Karpas-422 (cell line): ENCODE measurements at regions not wholly inside any gene's neighbourhood (a gene's known extent, or its start where the extent isn't known, plus 50 kb on each side); places are given as distances from the start of the nearest gene placed in this dataset.

Experiments
- DNase-seq: peaks from one replicate; pipeline ENCODE4 v3.0.0-alpha.2; 2015
- H2AFZ ChIP-seq: fragments of 200-600 bp; sonication (generic); 2 replicates; pipeline ENCODE4 v1.6.1; 2014; ENCODE audit warnings: antibody characterized with exemption, low read length, mixed read lengths
- H3K27ac ChIP-seq: fragments of 200-600 bp; sonication (generic); 2 replicates; pipeline ENCODE4 v1.5.1; 2014; ENCODE audit warnings: mild to moderate bottlenecking, low read length, moderate library complexity
- H3K27me3 ChIP-seq: fragments of 200-600 bp; sonication (generic); 2 replicates; pipeline ENCODE4 v1.6.1; 2014; ENCODE audit warnings: low read length, mixed read lengths
- H3K36me3 ChIP-seq: fragments of 200-600 bp; sonication (generic); 2 replicates; pipeline ENCODE4 v1.6.1; 2014; ENCODE audit warnings: low read length, mixed read lengths; ENCODE audit not compliant: insufficient read depth
- H3K4me1 ChIP-seq: fragments of 200-600 bp; sonication (generic); 2 replicates; pipeline ENCODE4 v1.6.1; 2014; ENCODE audit warnings: mild to moderate bottlenecking, low read length, mixed read lengths
- H3K4me2 ChIP-seq: fragments of 200-600 bp; sonication (generic); 2 replicates; pipeline ENCODE4 v1.6.1; 2014; ENCODE audit warnings: low read length, low read depth, mild to moderate bottlenecking; ENCODE audit not compliant: poor library complexity, severe bottlenecking
- H3K4me3 ChIP-seq: fragments of 200-600 bp; sonication (generic); 2 replicates; pipeline ENCODE4 v1.5.1; 2014; ENCODE audit warnings: mild to moderate bottlenecking, antibody characterized with exemption, low read length, mixed read lengths
- H3K79me2 ChIP-seq: fragments of 200-600 bp; sonication (generic); 2 replicates; pipeline ENCODE4 v1.6.1; 2014; ENCODE audit warnings: mild to moderate bottlenecking, low read length, mixed read lengths
- H3K9ac ChIP-seq: fragments of 200-600 bp; sonication (generic); 2 replicates; pipeline ENCODE4 v1.6.0; 2014; ENCODE audit warnings: low read length
- H3K9me2 ChIP-seq: fragments of 200-600 bp; sonication (generic), shearing (Covaris generic); replicated peaks from 2 replicates; pipeline ENCODE4 v1.6.0; 2014; ENCODE audit warnings: mild to moderate bottlenecking, low read length, moderate library complexity; ENCODE audit not compliant: insufficient read depth
- H3K9me3 ChIP-seq: fragments of 300-700, 200-600 bp; sonication (generic); 2 replicates; pipeline ENCODE4 v1.6.1; 2014; ENCODE audit warnings: low read length, mixed read lengths
- H4K20me1 ChIP-seq: fragments of 200-600 bp; sonication (generic); 2 replicates; pipeline ENCODE4 v1.6.1; 2014; ENCODE audit warnings: mild to moderate bottlenecking, antibody characterized with exemption, low read length, low read depth; ENCODE audit not compliant: insufficient read depth

GRCh38 chr12:85720308-85721033 is 115.7 kb downstream of the RASSF9 start:
- Histone ChIP-seq H3K79me2 (no peaks in the 10 kb centered on the region), H3K4me3 (no peak overlapping the region), H3K27ac (no peak overlapping the region), H3K27me3 (no peaks in the 10 kb centered on the region), H3K9ac (no peak overlapping the region), H3K4me1 (no peaks in the 10 kb centered on the region), H3K9me3 (peaks cover 32% of the 10 kb centered on the region), H4K20me1 (no peaks in the 10 kb centered on the region), H3K9me2 (no peaks in the 10 kb centered on the region), H3K36me3 (no peaks in the 10 kb centered on the region), H3K4me2 (no peak overlapping the region), H2AFZ (no peak overlapping the region)
- DNase-seq, result no peak

GRCh38 chr12:85725991-85726390 is 110.2 kb downstream of the RASSF9 start:
- H3K4me3 ChIP-seq, result no peak overlapping the region
- no peaks in the 10 kb centered on the region for H3K27me3 ChIP-seq
- no peak overlapping the region for H3K9ac ChIP-seq
- H3K9me3 ChIP-seq, result peaks cover 27% of the 10 kb centered on the region
- no peak overlapping the region for H2AFZ ChIP-seq
- H3K27ac ChIP-seq, result no peak overlapping the region
- H4K20me1 ChIP-seq, result no peaks in the 10 kb centered on the region
- no peak overlapping the region for H3K4me2 ChIP-seq
- DNase-seq, result no peak
- H3K36me3 ChIP-seq, result no peaks in the 10 kb centered on the region
- H3K4me1 ChIP-seq, result no peaks in the 10 kb centered on the region
- no peaks in the 10 kb centered on the region for H3K79me2 ChIP-seq
- H3K9me2 ChIP-seq, result no peaks in the 10 kb centered on the region

- no peak overlapping the region for H3K4me2 ChIP-seq
- no peak overlapping the region for H3K9ac ChIP-seq
- H4K20me1 ChIP-seq, result no peaks in the 10 kb centered on the region
- H3K36me3 ChIP-seq, result no peaks in the 10 kb centered on the region
- no peaks in the 10 kb centered on the region for H3K79me2 ChIP-seq
- no peak overlapping the region for H3K27ac ChIP-seq
- no peaks in the 10 kb centered on the region for H3K4me1 ChIP-seq
- no peak overlapping the region for H2AFZ ChIP-seq
- no peak for DNase-seq
- no peaks in the 10 kb centered on the region for H3K9me2 ChIP-seq
- H3K9me3 ChIP-seq, result peaks cover 23% of the 10 kb centered on the region
- H3K27me3 ChIP-seq, result no peaks in the 10 kb centered on the region
- H3K4me3 ChIP-seq, result no peak overlapping the region
Measured at GRCh38 chr12:85733221-85733840, 102.9 kb downstream of the RASSF9 start.

GRCh38 chr12:85733984-85734383 is 102.2 kb downstream of the RASSF9 start:
- peaks cover 20% of the 10 kb centered on the region for H3K9me3 ChIP-seq
- no peak for DNase-seq
- no peaks in the 10 kb centered on the region for H3K36me3 ChIP-seq
- no peaks in the 10 kb centered on the region for H3K4me1 ChIP-seq
- H3K27ac ChIP-seq, result no peak overlapping the region
- H2AFZ ChIP-seq, result no peak overlapping the region
- no peaks in the 10 kb centered on the region for H3K27me3 ChIP-seq
- no peak overlapping the region for H3K4me2 ChIP-seq
- no peaks in the 10 kb centered on the region for H4K20me1 ChIP-seq
- H3K9ac ChIP-seq, result no peak overlapping the region
- H3K79me2 ChIP-seq, result no peaks in the 10 kb centered on the region
- no peak overlapping the region for H3K4me3 ChIP-seq
- H3K9me2 ChIP-seq, result no peaks in the 10 kb centered on the region

GRCh38 chr12:85740186-85740585 is 96.0 kb downstream of the RASSF9 start:
- no peak overlapping the region for H3K9ac ChIP-seq
- H3K36me3 ChIP-seq, result no peaks in the 10 kb centered on the region
- peaks cover 21% of the 10 kb centered on the region for H3K9me3 ChIP-seq
- H3K4me2 ChIP-seq, result no peak overlapping the region
- H3K27me3 ChIP-seq, result no peaks in the 10 kb centered on the region
- H3K4me3 ChIP-seq, result no peak overlapping the region
- DNase-seq, result no peak
- H4K20me1 ChIP-seq, result no peaks in the 10 kb centered on the region
- H3K79me2 ChIP-seq, result no peaks in the 10 kb centered on the region
- no peak overlapping the region for H3K27ac ChIP-seq
- no peaks in the 10 kb centered on the region for H3K4me1 ChIP-seq
- H3K9me2 ChIP-seq, result no peaks in the 10 kb centered on the region
- H2AFZ ChIP-seq, result no peak overlapping the region

GRCh38 chr12:85741046-85741445 is 95.2 kb downstream of the RASSF9 start:
- H3K4me1 ChIP-seq, result no peaks in the 10 kb centered on the region
- no peak overlapping the region for H3K4me2 ChIP-seq
- H3K27me3 ChIP-seq, result no peaks in the 10 kb centered on the region
- no peaks in the 10 kb centered on the region for H3K9me2 ChIP-seq
- no peak overlapping the region for H2AFZ ChIP-seq
- peaks cover 18% of the 10 kb centered on the region for H3K9me3 ChIP-seq
- H4K20me1 ChIP-seq, result no peaks in the 10 kb centered on the region
- no peak overlapping the region for H3K27ac ChIP-seq
- H3K9ac ChIP-seq, result no peak overlapping the region
- no peaks in the 10 kb centered on the region for H3K79me2 ChIP-seq
- no peak overlapping the region for H3K4me3 ChIP-seq
- H3K36me3 ChIP-seq, result no peaks in the 10 kb centered on the region
- DNase-seq, result no peak

GRCh38 chr12:85747941-85748495 is 88.2 kb downstream of the RASSF9 start:
- Histone ChIP-seq H3K9me3 (peaks cover under 1% of the 10 kb centered on the region; the same call in 1 of the 2 replicates), H3K27ac (no peak overlapping the region), H3K9me2 (no peaks in the 10 kb centered on the region), H3K4me2 (no peak overlapping the region), H4K20me1 (no peaks in the 10 kb centered on the region), H3K4me3 (no peak overlapping the region), H3K27me3 (no peaks in the 10 kb centered on the region), H3K9ac (no peak overlapping the region), H3K36me3 (no peaks in the 10 kb centered on the region), H2AFZ (no peak overlapping the region), H3K4me1 (no peaks in the 10 kb centered on the region), H3K79me2 (no peaks in the 10 kb centered on the region)
- no peak for DNase-seq
